ENCODE measurements at regions not wholly inside any gene's neighbourhood (a gene's known extent, or its start where the extent isn't known, plus 50 kb on each side); places are given as distances from the start of the nearest gene placed in this dataset.

GRCh38 chr6:24031496-24031895, 94.5 kb upstream of the NRSN1 start:
- Histone ChIP-seq H2BK120ac (ENCODE audit: low read depth, low read length) (no peak overlapping the region), H4K5ac (ENCODE audit: low read depth, low read length) (no peak overlapping the region), H4K8ac (ENCODE audit: low read depth in 2 of 2, low read length in 2 of 2) (no peak overlapping the region), H3K18ac (ENCODE audit: low read depth, low read length) (no peak overlapping the region), H3K14ac (replicated peaks; ENCODE audit: low read depth, low read length) (no peak overlapping the region), H2AK5ac (ENCODE audit: low read depth, low read length) (no peak overlapping the region), H3K9ac (ENCODE audit: low read depth, low read length) (no peak overlapping the region), H2BK15ac (ENCODE audit: low read depth, low read length) (no peak overlapping the region), H2AK9ac (replicated peaks; ENCODE audit: low read depth, low read length, poor library complexity) (no peak overlapping the region), H2BK5ac (ENCODE audit: low read depth, low read length, poor library complexity, severe bottlenecking) (no peak overlapping the region), H2AFZ (replicated peaks; ENCODE audit: low read length, poor library complexity) (no peak overlapping the region), H3K9me3 (ENCODE audit: control insufficient read depth, insufficient read depth, low read length) (peaks cover 15% of the 10 kb centered on the region), H3K36me3 (ENCODE audit: control insufficient read depth, insufficient read depth, low read length) (no peaks in the 10 kb centered on the region), H3K79me1 (ENCODE audit: low read depth in 1 of 2, low read length in 2 of 2) (no peaks in the 10 kb centered on the region), H3K27me3 (ENCODE audit: control insufficient read depth, insufficient read depth, low read length) (no peaks in the 10 kb centered on the region), H3K56ac (ENCODE audit: extremely low read depth, insufficient read depth, low read length) (no peak overlapping the region), H4K91ac (ENCODE audit: insufficient read depth, low read depth, low read length) (no peak overlapping the region), H3K4me1 (ENCODE audit: control insufficient read depth, insufficient read depth, low read length) (no peaks in the 10 kb centered on the region), H3K23ac (ENCODE audit: low read depth, low read length) (no peak overlapping the region), H3K9me1 (ENCODE audit: insufficient read depth, low read length) (no peaks in the 10 kb centered on the region), H3K4me2 (ENCODE audit: low read depth, low read length) (no peak overlapping the region), H2BK20ac (ENCODE audit: low read depth, low read length) (no peak overlapping the region), H3K4me3 (ENCODE audit: insufficient read depth, low read depth, low read length) (no peak overlapping the region), H4K20me1 (ENCODE audit: insufficient read depth, low read length) (no peaks in the 10 kb centered on the region), H3K27ac (ENCODE audit: insufficient read depth, low read length) (no peak overlapping the region), H3K4ac (ENCODE audit: low read depth, low read length) (no peak overlapping the region)
- intact Hi-C loops (cut with micrococcal nuclease): no loop called here
- ChIA-PET CTCF (no interaction called here), POLR2A (ENCODE audit: unreplicated experiment) (no interaction called here)
- dilution Hi-C loops (cut with HindIII; ENCODE audit: low sequenced_read_pairs, unreplicated experiment): no loop called here
- in situ Hi-C loops (cut with MboI; ENCODE audit: low sequenced_read_pairs): no loop called here
- 40% methylated on average over 1 of the region's 2 CpGs; no CpG with 5 or more reads in 1 of the 2 experiments for WGBS, 2 experiments (ENCODE audit: extremely low coverage in 2 of 2, insufficient read length in 1 of 2)
- no peak for ATAC-seq (ENCODE audit: low read depth)
- TF ChIP-seq ELK1 (IDR thresholded peaks at IDR 0.05; ENCODE audit: borderline replicate concordance, low read depth, low read length) (no peak), CHD1 (IDR thresholded peaks at IDR 0.05; ENCODE audit: low read depth, low read length) (no peak), RFX5 (IDR thresholded peaks at IDR 0.05; ENCODE audit: low read depth, low read length) (no peak), RAD21 (IDR thresholded peaks at IDR 0.05; ENCODE audit: low read length) (no peak), SMC3 (IDR thresholded peaks at IDR 0.05; ENCODE audit: low read depth, low read length) (no peak), BHLHE40 (IDR thresholded peaks at IDR 0.05; ENCODE audit: low read depth, low read length) (no peak), NFE2L2 (IDR thresholded peaks at IDR 0.05; ENCODE audit: low read depth, low read length) (no peak), RCOR1 (IDR thresholded peaks at IDR 0.05; ENCODE audit: insufficient replicate concordance, low read length) (no peak), CEBPB (IDR thresholded peaks at IDR 0.05; ENCODE audit: low read depth, low read length) (no peak), FOS (IDR thresholded peaks at IDR 0.05; ENCODE audit: low read depth, low read length) (no peak), MAZ (IDR thresholded peaks at IDR 0.05; ENCODE audit: borderline replicate concordance, low read depth, low read length) (no peak)
- TF ChIP-seq, protein P1, sequence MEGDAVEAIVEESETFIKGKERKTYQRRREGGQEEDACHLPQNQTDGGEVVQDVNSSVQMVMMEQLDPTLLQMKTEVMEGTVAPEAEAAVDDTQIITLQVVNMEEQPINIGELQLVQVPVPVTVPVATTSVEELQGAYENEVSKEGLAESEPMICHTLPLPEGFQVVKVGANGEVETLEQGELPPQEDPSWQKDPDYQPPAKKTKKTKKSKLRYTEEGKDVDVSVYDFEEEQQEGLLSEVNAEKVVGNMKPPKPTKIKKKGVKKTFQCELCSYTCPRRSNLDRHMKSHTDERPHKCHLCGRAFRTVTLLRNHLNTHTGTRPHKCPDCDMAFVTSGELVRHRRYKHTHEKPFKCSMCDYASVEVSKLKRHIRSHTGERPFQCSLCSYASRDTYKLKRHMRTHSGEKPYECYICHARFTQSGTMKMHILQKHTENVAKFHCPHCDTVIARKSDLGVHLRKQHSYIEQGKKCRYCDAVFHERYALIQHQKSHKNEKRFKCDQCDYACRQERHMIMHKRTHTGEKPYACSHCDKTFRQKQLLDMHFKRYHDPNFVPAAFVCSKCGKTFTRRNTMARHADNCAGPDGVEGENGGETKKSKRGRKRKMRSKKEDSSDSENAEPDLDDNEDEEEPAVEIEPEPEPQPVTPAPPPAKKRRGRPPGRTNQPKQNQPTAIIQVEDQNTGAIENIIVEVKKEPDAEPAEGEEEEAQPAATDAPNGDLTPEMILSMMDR (conservative IDR thresholded peaks at IDR 0.05; ENCODE audit: low read depth, low read length): no peak
- no peak for DNase-seq
- no TSS peak for BruUV-seq (replicated peaks)
